NCI-H1417 (cell line): ENCODE measurements at regions not wholly inside any gene's neighbourhood (a gene's known extent, or its start where the extent isn't known, plus 50 kb on each side); places are given as distances from the start of the nearest gene placed in this dataset.
"Not testable (repeated sequence)": the region's sequence is repeated elsewhere in the genome, so short reads cannot be mapped to it uniquely, and the experiment has no call there.

Experiments
- DNase-seq, 3 experiments: peaks; one replicate each; lab custom pipeline; 2025; lab: John Stamatoyannopoulos, UW

- no peak for DNase-seq
These were observed 52.0 kb upstream of the CPM start for GRCh38 chr12:68984796-68985573.

- not testable (repeated sequence) for DNase-seq
These were observed 64.6 kb upstream of the CPM start for GRCh38 chr12:68997526-68997925.

DNA sequence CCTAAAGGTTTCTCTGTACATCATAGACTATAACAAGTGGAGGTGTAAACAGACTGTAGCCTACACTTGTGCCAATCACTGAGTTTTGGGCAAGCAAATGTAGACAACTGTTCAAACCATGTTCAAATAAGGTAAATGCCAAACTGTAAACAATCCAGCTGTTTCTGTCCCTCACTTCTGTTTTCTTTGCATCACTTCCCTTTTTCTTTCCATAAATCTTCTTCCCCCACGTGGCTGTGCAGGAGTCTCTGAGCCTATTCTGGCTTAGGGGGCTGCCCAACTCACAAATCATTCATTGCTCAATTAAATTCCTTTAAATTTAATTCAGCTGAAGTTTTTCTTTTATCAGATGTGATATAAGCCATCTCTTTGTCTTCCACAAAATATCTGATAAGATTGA is 65.1 kb upstream of the CPM start:
- DNase-seq, result no peak

GRCh38 chr12:69000074-69000473 is 67.1 kb upstream of the CPM start:
- DNase-seq, result no peak

GRCh38 chr12:69000540-69001243 is 67.7 kb upstream of the CPM start:
- DNase-seq, result no peak

- no peak for DNase-seq
These were observed 68.3 kb upstream of the CPM start for GRCh38 chr12:69001251-69001650.

DNA sequence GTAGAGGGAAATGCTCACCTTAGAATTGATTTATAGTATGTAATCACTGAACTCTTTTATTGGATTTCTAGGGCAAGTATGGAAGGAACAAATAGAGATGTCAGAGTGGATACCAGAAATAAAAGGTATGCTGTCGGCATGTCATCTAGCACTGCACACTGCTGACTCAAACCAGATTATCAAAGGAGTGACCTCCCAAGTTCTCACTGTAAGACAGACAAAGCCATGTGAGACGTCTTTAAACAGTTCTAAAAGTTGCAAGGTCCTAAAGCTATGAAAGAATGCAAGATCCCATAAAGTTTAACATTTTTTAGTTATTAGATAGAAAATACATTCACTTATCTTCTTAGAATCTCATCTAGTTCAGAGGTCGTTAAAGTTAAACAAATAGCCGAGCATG is 70.0 kb upstream of the CPM start:
- DNase-seq, result no peak

DNA sequence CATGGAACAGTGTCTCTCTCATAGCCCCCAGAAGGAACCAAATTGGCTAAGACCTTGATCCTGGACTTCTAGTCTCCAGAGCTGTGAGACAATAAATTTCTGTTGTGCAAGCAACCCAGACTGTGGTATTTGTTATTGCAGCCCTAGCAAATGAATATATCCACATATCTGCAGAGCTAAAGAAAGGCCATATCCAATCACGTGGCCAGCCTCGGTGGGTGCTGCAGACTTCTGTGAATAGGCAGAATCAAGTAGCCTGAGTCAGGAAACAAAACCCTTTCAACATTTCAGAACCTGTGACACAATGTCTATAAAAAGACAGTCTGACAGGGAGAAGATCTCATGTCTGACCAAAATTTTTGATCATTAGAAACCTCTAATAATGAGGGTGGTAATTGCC is 71.0 kb upstream of the CPM start:
- DNase-seq, result no peak

DNA sequence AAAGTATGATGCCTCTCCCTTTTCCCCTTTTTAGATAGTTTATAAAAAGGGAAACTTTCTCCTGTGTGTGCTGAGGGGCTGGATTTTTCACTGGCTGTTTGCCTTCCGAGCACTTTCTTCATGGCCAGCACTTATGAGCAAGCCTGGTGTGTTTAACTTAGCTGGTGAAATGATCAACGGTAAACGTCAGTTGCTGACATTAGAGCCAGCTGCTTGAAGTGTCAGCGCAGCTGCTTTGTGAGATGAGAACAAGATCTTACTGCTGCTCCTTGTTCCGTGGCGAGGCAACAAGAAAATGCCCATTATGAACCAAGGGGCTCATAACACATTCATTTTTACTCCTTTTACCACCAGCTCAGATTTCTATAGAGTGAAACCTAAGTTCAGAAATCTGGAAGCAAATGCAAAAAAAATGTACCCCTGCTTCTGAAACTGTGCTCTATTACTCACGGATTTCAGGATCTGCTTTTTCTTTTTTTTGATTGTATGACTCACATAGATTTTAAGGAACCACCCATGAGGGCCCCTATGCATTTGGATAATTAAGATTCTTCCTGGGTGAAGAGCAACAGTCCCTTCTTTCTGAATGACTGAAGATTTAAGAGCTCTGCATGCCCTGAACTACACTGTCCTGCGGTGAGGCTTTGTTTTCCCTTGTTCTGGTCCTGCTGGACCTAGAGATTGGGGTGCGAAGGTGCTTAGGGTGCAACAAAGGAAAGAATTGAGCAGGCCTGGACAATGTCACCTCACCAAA is 74.3 kb upstream of the CPM start:
- peak; percentile 77 to 89 (median 84) for DNase-seq

GRCh38 chr12:69007855-69008351 is 74.9 kb upstream of the CPM start:
- peak; percentile 73 to 89 (median 78) for DNase-seq

DNA sequence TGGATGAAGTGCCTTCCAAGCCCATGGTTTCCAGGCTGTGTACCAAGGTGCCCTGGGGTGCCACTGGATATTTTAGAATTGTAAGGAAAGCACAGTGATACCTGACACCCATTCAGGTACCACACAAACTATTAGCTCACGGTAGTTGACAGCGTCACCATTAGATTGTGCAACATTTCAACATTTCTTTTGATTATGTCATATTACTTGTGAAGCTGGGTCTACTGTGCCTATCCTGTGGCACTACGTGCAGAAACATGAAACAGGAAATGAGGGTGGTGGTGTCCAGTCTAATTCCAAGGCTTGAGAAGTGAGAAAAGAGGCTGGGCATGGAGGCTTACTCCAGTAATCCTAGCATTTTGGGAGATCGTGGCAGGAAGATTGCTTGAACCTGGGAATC is 75.5 kb upstream of the CPM start:
- DNase-seq, result peak; percentile 40 to 81 (median 52)

- no peak for DNase-seq
These were observed 81.1 kb upstream of the CPM start for GRCh38 chr12:69014047-69014446.

DNA sequence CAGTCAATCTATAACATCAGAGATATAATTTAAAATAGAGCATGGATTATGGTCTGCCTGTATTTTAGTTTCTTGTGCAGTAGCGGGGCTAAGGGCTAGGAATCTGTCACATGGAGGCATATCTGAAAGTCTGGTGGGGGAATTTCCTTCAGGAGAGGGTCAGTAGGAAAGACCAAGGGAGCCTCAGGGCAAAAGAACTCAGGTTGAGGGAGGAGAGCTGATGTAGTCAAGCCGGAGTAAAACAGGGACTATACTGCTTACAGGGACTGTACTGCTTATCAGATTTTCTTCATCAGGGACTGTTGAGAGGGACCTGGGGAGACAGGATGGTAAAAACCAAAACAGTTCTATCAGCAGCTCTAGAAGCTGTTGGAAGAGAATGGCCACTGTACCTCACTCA is 82.0 kb upstream of the CPM start:
- no peak for DNase-seq

DNA sequence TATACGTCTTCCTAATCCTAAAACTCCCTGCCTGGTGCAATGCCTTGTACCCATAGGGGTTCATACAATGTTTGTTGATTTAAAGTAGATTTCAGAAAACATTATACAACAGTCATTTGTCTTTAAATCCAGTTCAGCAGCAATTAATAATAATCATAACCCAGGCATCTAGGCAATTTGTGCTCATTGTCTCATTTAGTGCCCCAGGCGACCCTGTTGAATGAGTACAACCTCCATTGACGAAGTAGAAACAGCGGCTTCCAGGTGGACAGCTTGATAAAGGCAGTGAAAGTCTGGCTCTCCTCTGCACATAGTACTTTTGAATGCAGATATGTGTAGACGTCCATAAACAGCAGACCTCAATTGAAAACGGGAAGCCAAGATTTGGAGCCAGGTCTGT is 82.9 kb upstream of the CPM start:
- DNase-seq, result peak in 2 of 3 experiments; percentile 65 to 85

DNA sequence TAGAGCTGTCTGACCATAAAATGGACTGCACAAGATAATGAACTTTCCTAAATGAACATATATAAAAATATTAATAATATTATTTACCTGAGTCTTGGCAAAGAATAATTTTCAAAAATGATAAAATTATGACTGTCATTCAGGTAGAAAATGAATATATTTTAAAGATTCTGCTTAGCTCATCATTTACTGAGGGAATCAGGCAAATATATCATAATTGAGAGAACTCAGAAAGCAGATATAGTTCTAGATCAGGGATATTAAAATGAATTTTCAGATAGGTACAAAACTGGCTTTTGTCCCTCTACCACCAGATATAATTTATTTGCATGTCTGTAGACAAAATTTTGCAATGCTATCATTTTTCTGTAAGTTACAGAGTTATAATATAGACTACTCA is 86.1 kb upstream of the CPM start:
- no peak for DNase-seq

DNA sequence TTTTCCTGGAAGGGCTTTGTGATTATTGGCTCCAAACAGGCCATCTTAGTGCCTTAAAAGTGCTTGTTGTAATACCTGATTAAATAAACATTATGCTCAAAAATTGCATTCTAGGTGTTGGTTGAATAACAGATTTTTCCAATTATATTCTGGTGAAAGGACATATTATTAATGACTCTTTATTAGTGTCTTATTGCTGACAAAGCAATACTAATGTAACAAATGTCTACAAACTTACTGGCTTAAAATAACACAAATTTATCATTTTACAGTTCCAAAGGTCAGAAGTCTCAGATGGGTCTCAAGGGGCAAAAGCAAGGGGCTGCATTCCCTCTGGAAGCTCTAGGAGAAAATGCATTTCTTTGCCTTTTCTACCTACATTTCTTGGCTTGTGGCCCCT is 86.9 kb upstream of the CPM start:
- no peak for DNase-seq

GRCh38 chr12:69022674-69023073 is 89.7 kb upstream of the CPM start:
- no peak for DNase-seq

DNA sequence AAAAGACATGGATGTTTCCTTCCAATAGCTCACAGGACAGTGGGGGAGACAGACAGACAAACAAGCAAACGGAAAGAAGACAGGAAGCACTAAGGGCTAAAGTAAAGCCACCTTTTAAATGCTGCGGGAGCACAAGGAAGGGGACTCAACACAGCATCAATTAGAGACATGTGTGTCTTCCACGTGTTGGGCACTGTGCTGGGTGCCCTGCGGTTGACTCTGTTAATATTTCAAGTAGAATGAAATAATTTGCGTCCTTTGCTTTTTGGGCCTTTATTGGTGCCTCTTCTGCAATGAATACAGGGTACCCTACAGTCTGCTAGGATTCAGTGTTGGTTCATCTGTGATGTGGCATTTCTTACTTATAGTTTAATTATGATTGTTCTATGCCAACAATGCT is 90.9 kb upstream of the CPM start:
- DNase-seq, result peak in 1 of 3 experiments; percentile 19

- DNase-seq, result peak; percentile 21 to 70 (median 43)
These were observed 91.4 kb upstream of the CPM start for GRCh38 chr12:69024413-69024812.

DNA sequence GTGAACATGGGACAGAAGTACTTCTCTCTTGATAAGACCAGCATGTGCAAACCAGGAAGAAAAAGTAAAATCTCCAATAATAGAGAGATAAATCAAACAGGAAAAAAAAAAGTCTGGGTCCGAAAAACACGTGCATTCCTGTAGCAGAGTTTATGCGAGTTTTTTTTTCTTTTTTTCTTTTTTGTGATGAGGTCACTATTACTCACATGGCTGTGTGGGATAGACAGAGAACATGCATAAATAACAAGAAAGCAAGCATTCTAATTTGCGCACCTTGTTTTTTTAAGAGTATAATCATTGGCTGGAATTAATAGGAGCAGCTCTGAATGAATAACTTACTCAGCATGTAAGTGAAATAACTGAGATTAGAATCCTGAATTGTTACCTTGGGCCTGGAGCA is 91.9 kb upstream of the CPM start:
- no peak for DNase-seq

DNA sequence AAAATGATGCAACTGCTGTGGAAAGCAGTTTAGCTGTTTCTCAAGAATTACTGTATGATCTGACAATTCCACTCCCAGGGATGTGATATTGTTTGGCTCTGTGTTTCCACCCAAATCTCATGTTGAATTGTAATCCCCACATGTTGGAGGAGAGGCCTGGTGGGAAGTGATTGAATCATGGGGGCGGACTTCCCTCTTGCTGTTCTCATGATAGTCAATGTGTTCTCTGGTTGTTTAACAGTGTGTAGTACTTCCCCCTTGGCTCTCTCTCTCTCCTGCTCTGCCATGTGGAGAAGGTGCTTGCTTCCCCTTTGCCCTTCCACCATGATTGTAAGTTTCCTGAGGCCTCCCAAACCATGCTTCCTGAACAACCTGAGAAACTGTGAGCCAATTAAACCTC is 93.4 kb upstream of the CPM start:
- DNase-seq, result no peak

- no peak for DNase-seq
These were observed 94.5 kb upstream of the CPM start for GRCh38 chr12:69027411-69027881.
